8988T (cell line): ENCODE measurements at regions not wholly inside any gene's neighbourhood (a gene's known extent, or its start where the extent isn't known, plus 50 kb on each side); places are given as distances from the start of the nearest gene placed in this dataset.
"Not testable (repeated sequence)": the region's sequence is repeated elsewhere in the genome, so short reads cannot be mapped to it uniquely, and the experiment has no call there.

Experiments
- DNase-seq: peaks from one replicate; pipeline ENCODE4 v3.0.0; 2011

- no peak for DNase-seq
Observed at GRCh38 chr4:38529189-38530115, 134.5 kb upstream of the KLF3 start.

GRCh38 chr4:38530486-38530885 is 133.5 kb upstream of the KLF3 start:
- DNase-seq = no peak

GRCh38 chr4:38531141-38531727 is 132.8 kb upstream of the KLF3 start:
- no peak for DNase-seq

GRCh38 chr4:38532908-38533499 is 131.0 kb upstream of the KLF3 start:
- no peak for DNase-seq

- no peak for DNase-seq
Observed at GRCh38 chr4:38534344-38535045, 129.5 kb upstream of the KLF3 start.

- DNase-seq = not testable (repeated sequence)
Observed at GRCh38 chr4:38535071-38535470, 128.9 kb upstream of the KLF3 start.

- DNase-seq = no peak
Observed at GRCh38 chr4:38535717-38536116, 128.3 kb upstream of the KLF3 start.

GRCh38 chr4:38536716-38537115 is 127.3 kb upstream of the KLF3 start:
- DNase-seq = no peak

GRCh38 chr4:38537666-38538065 is 126.3 kb upstream of the KLF3 start:
- DNase-seq = no peak

- no peak for DNase-seq
Observed at GRCh38 chr4:38538517-38538916, 125.5 kb upstream of the KLF3 start.

GRCh38 chr4:38539501-38539900 is 124.5 kb upstream of the KLF3 start:
- no peak for DNase-seq

- DNase-seq = no peak
Observed at GRCh38 chr4:38547052-38547451, 116.9 kb upstream of the KLF3 start.

- DNase-seq = no peak
Observed at GRCh38 chr4:38548256-38548655, 115.7 kb upstream of the KLF3 start.

GRCh38 chr4:38559374-38559773 is 104.6 kb upstream of the KLF3 start:
- DNase-seq = no peak

- no peak for DNase-seq
Observed at GRCh38 chr4:38560340-38560739, 103.7 kb upstream of the KLF3 start.

- DNase-seq = no peak
Observed at GRCh38 chr4:38560768-38561558, 103.0 kb upstream of the KLF3 start.

GRCh38 chr4:38562751-38563198 is 101.2 kb upstream of the KLF3 start:
- no peak for DNase-seq

- no peak for DNase-seq
Observed at GRCh38 chr4:38563707-38564495, 100.1 kb upstream of the KLF3 start.

GRCh38 chr4:38565271-38566199 is 98.5 kb upstream of the KLF3 start:
- DNase-seq = no peak

GRCh38 chr4:38566806-38567398 is 97.1 kb upstream of the KLF3 start:
- DNase-seq = no peak
